ENCODE measurements at regions not wholly inside any gene's neighbourhood (a gene's known extent, or its start where the extent isn't known, plus 50 kb on each side); places are given as distances from the start of the nearest gene placed in this dataset.

- DNase-seq (ENCODE audit: low spot score), result no peak
Measured at GRCh38 chr6:76403064-76403463, 330.6 kb upstream of the IMPG1 start.

DNA sequence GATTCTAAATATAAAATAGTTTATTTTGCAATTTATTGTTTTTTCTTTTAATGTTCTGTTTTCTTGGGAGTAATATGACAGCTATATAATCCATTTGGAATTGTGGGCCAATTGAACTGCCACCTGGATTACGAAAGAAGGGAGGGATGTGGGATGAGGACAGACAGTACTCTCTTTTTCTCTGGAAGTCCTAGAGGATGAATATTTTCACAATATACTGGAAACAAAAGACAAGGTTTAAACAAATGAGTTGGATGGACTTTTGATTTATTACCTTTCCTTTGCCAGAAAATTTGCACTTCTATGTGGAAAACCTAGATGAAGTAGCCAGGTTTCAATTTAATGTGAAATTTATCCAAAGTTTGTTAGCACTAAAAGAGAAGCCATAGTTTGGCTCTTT, 325.5 kb upstream of the IMPG1 start:
- DNase-seq (ENCODE audit: low spot score), result no peak

DNA sequence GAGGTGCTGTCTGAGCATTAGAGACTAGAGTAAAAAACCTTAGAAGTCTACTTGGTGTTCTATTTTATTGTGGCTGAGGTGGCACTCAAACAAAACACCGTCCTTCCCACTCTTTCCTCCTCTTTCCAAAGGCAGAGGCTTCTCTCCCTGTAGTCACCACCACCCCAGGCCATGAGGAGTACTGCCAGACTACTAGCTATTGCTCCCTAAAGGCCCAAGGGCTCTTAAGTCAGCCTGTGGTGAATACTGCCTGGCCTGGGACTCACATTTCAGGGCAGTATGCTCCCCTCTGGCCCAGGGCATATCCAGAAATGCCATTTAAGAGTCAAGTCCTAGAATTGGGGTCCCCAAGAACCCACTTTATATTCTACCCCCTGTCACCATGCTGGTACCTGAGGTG, 309.7 kb upstream of the IMPG1 start:
- DNase-seq (ENCODE audit: low spot score), result no peak

DNA sequence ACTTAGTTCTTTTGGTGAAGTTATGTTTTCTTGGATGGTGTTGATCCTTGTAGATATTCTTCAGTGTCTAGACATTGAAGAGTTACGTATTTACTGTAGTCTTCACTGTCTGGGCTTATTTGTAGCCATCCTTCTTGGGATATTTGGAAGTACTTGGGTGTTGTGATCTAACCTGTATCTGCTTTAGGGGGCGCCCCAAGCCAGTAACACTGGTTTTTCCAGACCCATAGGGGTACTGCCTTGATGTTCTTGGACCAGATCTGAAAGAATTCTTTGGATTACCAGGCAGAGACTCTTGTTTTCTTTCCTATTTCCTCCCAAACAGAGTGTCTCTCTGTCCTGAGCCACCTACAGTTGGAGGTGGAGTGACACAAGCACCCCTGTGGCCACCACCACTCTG, 309.1 kb upstream of the IMPG1 start:
- no peak for DNase-seq (ENCODE audit: low spot score)

DNA sequence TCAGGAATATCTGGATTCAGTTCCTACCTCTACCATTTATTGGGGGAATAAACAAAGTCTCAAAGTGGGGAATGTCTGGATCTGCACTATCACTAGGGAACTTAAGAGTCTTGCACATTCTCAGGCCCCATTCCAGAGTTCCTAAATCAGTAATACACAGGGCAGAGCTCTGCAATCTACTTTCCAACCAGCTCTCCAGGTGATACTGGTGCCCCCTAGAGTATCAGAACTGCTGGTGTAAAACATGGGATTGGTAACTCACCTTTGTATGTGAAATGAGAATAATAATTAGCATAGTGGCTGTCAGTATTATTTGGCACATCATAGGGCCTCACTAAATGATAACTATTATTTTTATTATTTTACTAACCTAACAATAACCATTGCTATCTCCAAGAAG, 278.8 kb upstream of the IMPG1 start:
- DNase-seq (ENCODE audit: low spot score), result no peak

DNA sequence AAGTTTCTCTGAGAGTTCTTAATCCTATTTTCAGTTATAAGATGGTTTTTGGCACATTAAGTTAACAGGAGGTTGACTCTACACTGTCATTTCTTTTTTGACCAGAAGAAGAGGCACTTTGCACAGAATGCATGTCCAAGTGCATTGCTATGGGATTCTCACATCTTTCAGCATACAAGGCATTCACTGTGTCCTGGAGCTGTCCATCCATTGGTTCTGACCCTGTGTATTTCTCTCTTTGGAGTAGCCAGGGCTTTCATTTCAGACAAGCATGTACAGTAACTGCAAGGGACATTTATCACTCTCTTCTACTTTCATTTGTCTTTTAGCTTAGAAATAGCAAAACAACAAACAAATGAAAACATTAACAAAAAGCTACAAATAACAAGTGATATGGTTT, 275.1 kb upstream of the IMPG1 start:
- DNase-seq (ENCODE audit: low spot score), result no peak

DNA sequence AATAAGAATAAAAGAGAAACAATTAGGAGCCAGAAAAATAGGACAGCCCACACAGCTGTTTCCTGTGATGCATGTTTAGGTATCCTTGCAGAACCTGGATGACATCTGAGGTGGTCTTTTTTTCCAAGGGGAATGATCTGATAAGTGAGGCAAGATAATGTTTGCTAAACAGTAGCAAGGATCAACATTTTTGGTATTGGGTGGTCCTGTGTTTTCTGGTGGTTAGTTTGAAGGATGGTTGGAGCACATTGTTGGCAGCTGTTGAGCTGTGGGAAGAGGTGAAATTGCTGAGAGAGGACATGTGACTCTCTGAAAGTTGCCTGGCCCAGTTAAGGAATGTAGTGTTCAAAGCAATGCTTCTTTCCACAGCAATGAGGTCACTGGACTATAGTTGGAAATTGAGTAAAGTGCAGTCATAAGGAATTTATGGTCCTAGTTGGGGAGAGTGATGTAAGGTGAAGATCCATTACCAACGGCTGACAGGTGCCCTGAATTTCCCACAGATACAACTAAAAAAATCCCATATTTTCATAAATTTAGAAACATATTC, 270.2 kb upstream of the IMPG1 start:
- no peak for DNase-seq (ENCODE audit: low spot score)

DNA sequence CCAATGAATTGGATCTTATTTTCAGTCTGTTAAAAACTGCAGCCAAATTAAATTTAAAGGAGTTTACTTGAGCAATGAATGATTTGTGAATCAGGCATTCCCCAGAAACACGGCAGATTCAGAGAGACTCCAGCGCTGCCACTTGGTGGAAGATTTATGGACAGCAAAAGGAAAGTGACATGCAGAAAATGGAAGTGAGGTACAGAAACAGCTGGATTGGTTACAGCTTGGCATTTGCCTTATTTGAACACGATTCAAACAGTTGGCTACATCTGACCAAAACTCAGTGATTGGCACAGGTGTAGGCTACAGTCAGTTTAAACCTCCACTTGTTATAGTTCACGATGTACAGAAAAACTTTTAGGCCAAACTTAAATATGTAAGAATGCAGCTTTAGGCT, 257.6 kb upstream of the IMPG1 start:
- DNase-seq (ENCODE audit: low spot score), result no peak

DNA sequence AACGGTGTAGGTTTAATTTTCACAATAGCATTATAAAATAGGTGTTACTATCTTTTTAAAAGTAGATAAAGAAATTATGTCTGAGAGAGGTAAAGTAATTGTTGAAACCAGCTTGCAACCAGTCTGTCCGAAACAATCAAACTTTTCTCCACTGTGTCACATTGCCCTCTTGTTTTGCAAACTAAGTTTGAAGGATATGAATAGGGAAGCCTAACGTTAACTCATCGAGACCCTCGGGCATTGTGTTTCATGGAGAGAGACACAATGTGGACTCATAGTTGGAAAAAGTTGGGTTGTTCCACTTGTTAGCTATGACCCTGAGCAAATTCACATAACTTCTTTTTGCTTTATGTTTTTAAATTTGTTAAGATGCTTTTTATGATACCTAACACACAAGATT, 254.4 kb upstream of the IMPG1 start:
- DNase-seq (ENCODE audit: low spot score), result no peak
